ENCODE measurements at regions not wholly inside any gene's neighbourhood (a gene's known extent, or its start where the extent isn't known, plus 50 kb on each side); places are given as distances from the start of the nearest gene placed in this dataset.

DNA sequence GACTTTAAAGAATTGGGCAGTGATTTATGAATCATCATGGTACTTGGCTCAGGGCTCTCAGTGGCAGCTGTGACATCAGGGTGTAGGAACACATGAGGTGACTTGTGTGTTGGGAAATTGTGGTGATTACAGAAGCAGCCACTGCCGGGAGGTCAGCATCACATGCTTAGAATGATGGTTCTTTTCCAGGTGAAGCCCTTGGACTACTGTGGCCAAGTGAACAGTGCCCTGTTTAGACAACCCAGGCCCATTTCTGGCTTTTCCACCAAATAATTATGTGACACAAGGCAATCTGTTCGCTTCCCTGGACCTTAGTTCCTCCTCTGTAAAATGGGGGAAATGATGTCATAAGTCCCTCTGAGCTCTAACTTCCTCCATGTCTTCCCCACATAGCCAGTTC is 139.7 kb upstream of the ROPN1 start:
- TF ChIP-seq YY1 (IDR thresholded peaks at IDR 0.05) (no peak), RAD21 (IDR thresholded peaks at IDR 0.05) (no peak), CTCF (IDR thresholded peaks at IDR 0.05; ENCODE audit: low read depth, low read length, missing input control) (no peak), ATF3 (IDR thresholded peaks at IDR 0.05) (no peak), SP1 (IDR thresholded peaks at IDR 0.05) (no peak), EGR1 (IDR thresholded peaks at IDR 0.05; ENCODE audit: low read depth in 2 of 2) (no peak)
- TF ChIP-seq, protein P1, sequence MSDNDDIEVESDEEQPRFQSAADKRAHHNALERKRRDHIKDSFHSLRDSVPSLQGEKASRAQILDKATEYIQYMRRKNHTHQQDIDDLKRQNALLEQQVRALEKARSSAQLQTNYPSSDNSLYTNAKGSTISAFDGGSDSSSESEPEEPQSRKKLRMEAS (IDR thresholded peaks at IDR 0.05) = no peak

Data from liver (tissue), 3 donors.